GM12874 (cell line): ENCODE measurements at regions not wholly inside any gene's neighbourhood (a gene's known extent, or its start where the extent isn't known, plus 50 kb on each side); places are given as distances from the start of the nearest gene placed in this dataset.

Source experiments
- CTCF ChIP-seq: IDR thresholded peaks from 2 replicates; pipeline ENCODE4 v1.5.1; 2011; ENCODE audit warnings: low read depth, mild to moderate bottlenecking, control low read depth, low read length, moderate library complexity; ENCODE audit not compliant: insufficient read depth

- TF ChIP-seq CTCF, result no peak
Measured at GRCh38 chr16:8120001-8120400, 470.3 kb downstream of the TMEM114 start.

DNA sequence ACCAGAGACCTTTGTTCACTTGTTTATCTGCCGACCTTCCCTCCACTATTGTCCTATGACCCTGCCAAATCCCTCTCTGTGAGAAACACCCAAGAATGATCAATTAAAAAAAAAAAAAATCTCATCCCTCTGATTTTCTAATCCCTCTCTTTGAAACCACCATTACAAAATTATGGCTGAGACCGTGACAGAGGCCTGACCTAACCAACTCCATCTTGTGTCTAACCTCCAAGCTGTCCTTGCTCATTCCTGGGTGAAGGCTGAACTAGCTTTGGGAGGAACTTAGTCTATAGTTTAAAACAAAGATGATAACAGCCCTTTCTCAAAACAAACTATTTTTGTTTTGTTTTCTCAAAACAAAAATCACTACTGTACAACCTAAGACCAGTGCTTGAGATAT lies 474.5 kb downstream of the TMEM114 start:
- TF ChIP-seq CTCF, result no peak

DNA sequence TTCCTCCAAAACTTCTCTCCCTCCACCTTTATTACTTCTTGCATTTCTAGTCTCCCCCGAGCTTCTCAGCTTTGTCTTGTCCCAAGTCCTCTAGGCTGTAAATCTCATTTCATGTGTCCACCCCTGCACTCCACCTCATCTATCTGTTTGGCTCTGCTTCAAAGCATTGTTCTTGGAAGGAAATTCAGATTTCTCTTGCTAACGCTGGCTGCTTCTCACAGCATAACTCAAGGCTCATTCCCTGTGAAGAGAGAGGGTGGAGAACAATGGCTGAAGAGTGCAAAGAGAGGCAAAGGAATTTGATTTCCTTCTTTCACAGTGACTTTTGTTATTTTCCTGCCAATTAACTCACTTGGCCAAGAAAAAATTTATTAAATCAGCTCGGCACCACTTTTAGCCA lies 476.5 kb downstream of the TMEM114 start:
- no peak for TF ChIP-seq CTCF

GRCh38 chr16:8110572-8111514 lies 479.5 kb downstream of the TMEM114 start:
- TF ChIP-seq CTCF, result no peak

DNA sequence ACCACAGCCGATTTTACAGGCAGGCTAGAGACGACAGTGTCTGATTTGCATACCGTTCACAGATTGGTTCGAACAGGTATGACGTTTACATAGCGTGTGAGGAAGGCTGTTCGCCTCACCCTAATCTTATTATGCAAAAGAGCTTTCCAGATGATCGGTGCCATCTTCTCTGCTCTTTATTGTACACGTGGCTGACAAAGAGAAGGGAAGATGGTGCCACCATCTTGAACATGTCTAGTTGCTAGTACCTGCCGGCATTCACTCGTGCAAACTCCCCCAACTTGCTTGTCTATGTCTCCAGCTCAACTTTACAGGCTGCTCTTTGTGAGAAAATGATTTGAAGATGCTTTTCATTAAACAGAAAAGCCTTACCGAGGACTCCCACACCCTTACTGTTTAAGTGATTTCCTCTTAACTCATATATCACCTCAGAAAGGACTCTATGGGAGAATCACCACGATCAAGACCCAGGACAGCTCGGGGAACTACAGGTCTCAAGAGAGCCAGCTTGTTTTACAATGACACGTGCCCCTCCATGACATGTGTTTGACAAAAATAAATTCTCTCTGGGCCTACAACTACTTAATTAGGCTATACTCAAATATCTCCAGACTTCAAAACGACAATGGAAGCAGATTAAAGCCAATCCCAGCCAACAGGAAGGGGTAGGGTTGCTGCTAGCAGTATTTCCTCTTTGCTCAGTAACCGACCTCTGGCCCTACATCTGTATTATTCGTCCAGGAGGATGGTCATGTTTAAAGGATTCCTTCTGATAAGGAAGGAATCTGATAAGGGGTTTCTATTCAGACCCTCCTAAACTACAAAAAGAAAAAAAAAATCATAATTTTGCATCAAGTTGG lies 480.6 kb downstream of the TMEM114 start:
- TF ChIP-seq CTCF, result no peak

GRCh38 chr16:8108991-8109509 lies 481.3 kb downstream of the TMEM114 start:
- TF ChIP-seq CTCF, result no peak

GRCh38 chr16:8107296-8107695 lies 483.0 kb downstream of the TMEM114 start:
- TF ChIP-seq CTCF, result no peak
